ENCODE measurements at regions not wholly inside any gene's neighbourhood (a gene's known extent, or its start where the extent isn't known, plus 50 kb on each side); places are given as distances from the start of the nearest gene placed in this dataset.

DNA sequence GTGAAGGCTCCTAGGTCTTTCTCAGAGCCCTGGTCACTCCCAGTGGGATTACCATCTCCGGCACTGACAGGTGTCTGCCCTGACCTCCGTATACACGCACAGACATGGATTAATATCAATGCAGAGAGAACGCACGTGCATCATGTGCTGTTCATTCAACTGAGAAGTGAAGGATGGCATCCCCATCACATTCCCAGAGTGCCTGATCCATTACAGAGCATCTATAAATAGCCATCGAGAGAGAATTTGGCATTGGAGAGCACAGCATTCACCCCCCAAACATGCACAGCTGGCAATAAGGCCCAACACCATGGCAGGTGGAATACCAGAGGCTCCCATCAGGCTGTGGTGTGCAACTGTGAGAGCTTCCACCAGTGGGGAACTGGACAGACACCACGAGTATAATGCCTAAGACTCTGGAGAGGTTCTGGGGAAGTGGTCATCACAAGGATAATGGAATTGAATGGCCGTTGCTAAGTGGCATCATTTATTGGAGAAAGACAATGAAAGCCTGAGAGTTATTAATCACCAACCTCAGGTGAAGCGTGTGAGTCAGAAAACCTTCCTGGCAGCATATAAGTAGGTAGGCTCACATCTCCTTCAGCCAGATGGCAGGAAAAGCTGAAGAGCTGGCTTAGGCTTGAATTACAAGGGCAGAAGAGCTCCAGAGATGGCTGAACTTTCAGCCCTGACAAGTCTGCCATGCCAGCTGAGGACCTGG, 244.5 kb upstream of the ID2 start:
- intact Hi-C loops (cut with DNase I): no loop called here
- peaks cover 0 to 9% (median 3%) of the 10 kb centered on the region in 4 donors for H3K4me1 ChIP-seq
- no peak for TF ChIP-seq POLR2A (IDR thresholded peaks at IDR 0.05; ENCODE audit: low read depth)
- TF ChIP-seq POLR2AphosphoS5 (IDR thresholded peaks at IDR 0.05): no peak
- TF ChIP-seq EP300 (IDR thresholded peaks at IDR 0.05): no peak
- no peak for TF ChIP-seq CTCF (IDR thresholded peaks at IDR 0.05)
- no peaks in the 10 kb centered on the region for H3K27me3 ChIP-seq
- no peak for DNase-seq (ENCODE audit: extremely low spot score)
- no peaks in the 10 kb centered on the region for H3K9me3 ChIP-seq
- H3K27ac ChIP-seq (replicated peaks in 1 of 4): no peak overlapping the region
- no peaks in the 10 kb centered on the region for H3K36me3 ChIP-seq
- H3K4me3 ChIP-seq: no peak overlapping the region
- WGBS: 70% methylated on average over 9 of the region's 9 CpGs

- no peak for DNase-seq (ENCODE audit: extremely low spot score)
- Histone ChIP-seq H3K4me3 (no peak overlapping the region), H3K27ac (replicated peaks in 1 of 4) (no peak overlapping the region), H3K9me3 (no peaks in the 10 kb centered on the region), H3K27me3 (no peaks in the 10 kb centered on the region), H3K4me1 (peaks cover 0 to 9% (median 3%) of the 10 kb centered on the region in 4 donors), H3K36me3 (no peaks in the 10 kb centered on the region)
- WGBS: 70% methylated on average over 4 of the region's 5 CpGs
- TF ChIP-seq POLR2AphosphoS5 (IDR thresholded peaks at IDR 0.05) (no peak), POLR2A (IDR thresholded peaks at IDR 0.05; ENCODE audit: low read depth) (no peak), CTCF (IDR thresholded peaks at IDR 0.05) (no peak), EP300 (IDR thresholded peaks at IDR 0.05) (no peak)
- intact Hi-C loops (cut with DNase I): no loop called here
Measured at GRCh38 chr2:8437949-8438400, 243.9 kb upstream of the ID2 start.

- 85% methylated on average over 3 of the region's 3 CpGs for WGBS
- DNase-seq (ENCODE audit: extremely low spot score): no peak
- Histone ChIP-seq H3K4me1 (peaks cover 0 to 9% (median 3%) of the 10 kb centered on the region in 4 donors), H3K27me3 (no peaks in the 10 kb centered on the region), H3K4me3 (no peak overlapping the region), H3K9me3 (no peaks in the 10 kb centered on the region), H3K36me3 (no peaks in the 10 kb centered on the region), H3K27ac (replicated peaks in 1 of 4) (no peak overlapping the region)
- TF ChIP-seq EP300 (IDR thresholded peaks at IDR 0.05): no peak
- TF ChIP-seq POLR2AphosphoS5 (IDR thresholded peaks at IDR 0.05): peak in 1 of 2 donors; percentile 4
- intact Hi-C loops (cut with DNase I): no loop called here
Measured at GRCh38 chr2:8438476-8438875, 243.4 kb upstream of the ID2 start.

- H3K27ac ChIP-seq (replicated peaks in 1 of 4): no peak overlapping the region
- 96% methylated on average over 5 of the region's 7 CpGs for WGBS
- no peak overlapping the region for H3K4me3 ChIP-seq
- DNase-seq (ENCODE audit: extremely low spot score): no peak
- no peaks in the 10 kb centered on the region for H3K36me3 ChIP-seq
- TF ChIP-seq EP300 (IDR thresholded peaks at IDR 0.05) (no peak), POLR2AphosphoS5 (IDR thresholded peaks at IDR 0.05) (no peak), CTCF (IDR thresholded peaks at IDR 0.05) (no peak), POLR2A (IDR thresholded peaks at IDR 0.05; ENCODE audit: low read depth) (no peak)
- peaks cover 0 to 9% (median 3%) of the 10 kb centered on the region in 4 donors for H3K4me1 ChIP-seq
- intact Hi-C loops (cut with DNase I): no loop called here
- H3K9me3 ChIP-seq: no peaks in the 10 kb centered on the region
- H3K27me3 ChIP-seq: no peaks in the 10 kb centered on the region
Measured at GRCh38 chr2:8438996-8439395, 242.9 kb upstream of the ID2 start.

DNA sequence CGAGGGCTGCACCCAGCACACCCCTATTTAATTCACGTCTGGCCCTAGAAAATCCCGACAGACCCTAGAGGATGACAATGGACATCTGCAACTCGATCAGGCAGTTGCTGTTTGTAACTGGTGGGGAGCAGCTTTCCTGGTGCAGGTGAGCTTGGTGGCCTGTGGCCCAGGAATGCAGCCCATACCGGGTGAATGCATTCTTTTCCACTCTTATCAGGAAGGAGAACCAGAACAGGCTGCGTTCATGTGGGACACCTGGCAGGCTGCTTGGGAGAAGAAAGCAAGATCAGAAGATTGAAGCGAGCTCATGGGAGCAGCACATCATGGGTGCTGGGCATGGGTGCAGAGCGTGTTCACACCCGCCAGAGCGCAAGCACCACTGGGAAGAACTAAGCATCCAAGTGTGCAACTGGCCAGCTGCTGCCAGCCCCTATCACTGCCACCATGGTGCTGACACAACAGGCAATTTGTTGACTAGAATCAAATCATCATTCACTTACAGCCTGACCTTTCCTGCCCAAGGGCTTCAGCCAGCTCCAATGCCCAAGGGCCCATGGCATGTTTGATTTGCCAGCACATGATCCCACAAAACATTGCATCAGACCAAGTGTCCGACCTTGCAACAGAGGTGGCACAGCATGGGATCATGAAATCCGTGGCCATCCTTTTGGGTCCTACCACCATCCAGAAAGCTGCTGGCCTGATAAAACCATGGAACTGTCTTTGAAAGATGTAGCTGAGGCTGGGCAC, 241.7 kb upstream of the ID2 start:
- WGBS: 94% methylated on average over 10 of the region's 12 CpGs
- no peaks in the 10 kb centered on the region for H3K9me3 ChIP-seq
- peaks cover 0 to 9% (median 3%) of the 10 kb centered on the region in 4 donors for H3K4me1 ChIP-seq
- H3K27ac ChIP-seq (replicated peaks in 1 of 4): no peak overlapping the region
- TF ChIP-seq CTCF (IDR thresholded peaks at IDR 0.05) (no peak), EP300 (IDR thresholded peaks at IDR 0.05) (no peak), POLR2AphosphoS5 (IDR thresholded peaks at IDR 0.05) (no peak), POLR2A (IDR thresholded peaks at IDR 0.05; ENCODE audit: low read depth) (no peak)
- intact Hi-C loops (cut with DNase I): no loop called here
- no peaks in the 10 kb centered on the region for H3K36me3 ChIP-seq
- DNase-seq (ENCODE audit: extremely low spot score): no peak
- no peak overlapping the region for H3K4me3 ChIP-seq
- no peaks in the 10 kb centered on the region for H3K27me3 ChIP-seq

Measured in esophagus muscularis mucosa (tissue), 4 donors.